ENCODE measurements at regions not wholly inside any gene's neighbourhood (a gene's known extent, or its start where the extent isn't known, plus 50 kb on each side); places are given as distances from the start of the nearest gene placed in this dataset.

- no peaks in the 10 kb centered on the region for H3K36me3 ChIP-seq
- H3K4me3 ChIP-seq, result no peak overlapping the region
- intact Hi-C loops (cut with DNase I), result no loop called here
- TF ChIP-seq CTCF (IDR thresholded peaks at IDR 0.05) (no peak), POLR2AphosphoS5 (IDR thresholded peaks at IDR 0.05) (no peak), POLR2A (IDR thresholded peaks at IDR 0.05) (no peak), EP300 (IDR thresholded peaks at IDR 0.05) (no peak)
- H3K9me3 ChIP-seq, result no peaks in the 10 kb centered on the region
- H3K27me3 ChIP-seq, result no peaks in the 10 kb centered on the region
- no peak for DNase-seq
- no peaks in the 10 kb centered on the region for H3K4me1 ChIP-seq
- 52 to 60% methylated on average over 2 of the region's 2 CpGs for WGBS, 2 donors
- H3K27ac ChIP-seq, result no peak overlapping the region
These were observed 912.6 kb downstream of the TTLL7 start for GRCh38 chr1:83086346-83086745.

- no peak for DNase-seq
- TF ChIP-seq CTCF (IDR thresholded peaks at IDR 0.05) (no peak), POLR2A (IDR thresholded peaks at IDR 0.05) (no peak), POLR2AphosphoS5 (IDR thresholded peaks at IDR 0.05) (no peak), EP300 (IDR thresholded peaks at IDR 0.05) (no peak)
- H3K9me3 ChIP-seq, result no peaks in the 10 kb centered on the region
- no peak overlapping the region for H3K27ac ChIP-seq
- intact Hi-C loops (cut with DNase I), result no loop called here
- 86 to 88% methylated on average over 2 of the region's 2 CpGs for WGBS, 2 donors
- no peaks in the 10 kb centered on the region for H3K36me3 ChIP-seq
- H3K4me1 ChIP-seq, result no peaks in the 10 kb centered on the region
- no peaks in the 10 kb centered on the region for H3K27me3 ChIP-seq
- H3K4me3 ChIP-seq, result no peak overlapping the region
These were observed 915.2 kb downstream of the TTLL7 start for GRCh38 chr1:83083589-83084224.

GRCh38 chr1:83077411-83077810 is 921.5 kb downstream of the TTLL7 start:
- Histone ChIP-seq H3K4me3 (no peak overlapping the region), H3K9me3 (no peaks in the 10 kb centered on the region), H3K27ac (no peak overlapping the region), H3K4me1 (no peaks in the 10 kb centered on the region), H3K36me3 (no peaks in the 10 kb centered on the region), H3K27me3 (no peaks in the 10 kb centered on the region)
- no peak for TF ChIP-seq CTCF (IDR thresholded peaks at IDR 0.05)
- TF ChIP-seq EP300 (IDR thresholded peaks at IDR 0.05), result no peak
- no peak for TF ChIP-seq POLR2A (IDR thresholded peaks at IDR 0.05)
- no peak for TF ChIP-seq POLR2AphosphoS5 (IDR thresholded peaks at IDR 0.05)
- WGBS, 2 donors, result 82% methylated on average over 2 of the region's 2 CpGs
- intact Hi-C loops (cut with DNase I), result no loop called here
- no peak for DNase-seq

GRCh38 chr1:83075107-83075506 is 923.8 kb downstream of the TTLL7 start:
- Histone ChIP-seq H3K27me3 (no peaks in the 10 kb centered on the region), H3K27ac (no peak overlapping the region), H3K36me3 (no peaks in the 10 kb centered on the region), H3K4me1 (no peaks in the 10 kb centered on the region), H3K9me3 (no peaks in the 10 kb centered on the region), H3K4me3 (no peak overlapping the region)
- WGBS, 2 donors, result 86 to 94% methylated on average over 1 of the region's 1 CpG
- intact Hi-C loops (cut with DNase I), result no loop called here
- no peak for TF ChIP-seq CTCF (IDR thresholded peaks at IDR 0.05)
- TF ChIP-seq POLR2A (IDR thresholded peaks at IDR 0.05), result no peak
- no peak for TF ChIP-seq POLR2AphosphoS5 (IDR thresholded peaks at IDR 0.05)
- TF ChIP-seq EP300 (IDR thresholded peaks at IDR 0.05), result no peak
- no peak for DNase-seq

GRCh38 chr1:83067954-83068353 is 931.0 kb downstream of the TTLL7 start:
- H3K27ac ChIP-seq, result no peak overlapping the region
- 91% methylated on average over 4 of the region's 4 CpGs for WGBS, 2 donors
- H3K36me3 ChIP-seq, result no peaks in the 10 kb centered on the region
- no peak for TF ChIP-seq CTCF (IDR thresholded peaks at IDR 0.05)
- no peak overlapping the region for H3K4me3 ChIP-seq
- H3K27me3 ChIP-seq, result no peaks in the 10 kb centered on the region
- H3K4me1 ChIP-seq, result no peaks in the 10 kb centered on the region
- DNase-seq, result no peak
- intact Hi-C loops (cut with DNase I), result no loop called here
- no peaks in the 10 kb centered on the region for H3K9me3 ChIP-seq
